ENCODE measurements at regions not wholly inside any gene's neighbourhood (a gene's known extent, or its start where the extent isn't known, plus 50 kb on each side); places are given as distances from the start of the nearest gene placed in this dataset.

DNA sequence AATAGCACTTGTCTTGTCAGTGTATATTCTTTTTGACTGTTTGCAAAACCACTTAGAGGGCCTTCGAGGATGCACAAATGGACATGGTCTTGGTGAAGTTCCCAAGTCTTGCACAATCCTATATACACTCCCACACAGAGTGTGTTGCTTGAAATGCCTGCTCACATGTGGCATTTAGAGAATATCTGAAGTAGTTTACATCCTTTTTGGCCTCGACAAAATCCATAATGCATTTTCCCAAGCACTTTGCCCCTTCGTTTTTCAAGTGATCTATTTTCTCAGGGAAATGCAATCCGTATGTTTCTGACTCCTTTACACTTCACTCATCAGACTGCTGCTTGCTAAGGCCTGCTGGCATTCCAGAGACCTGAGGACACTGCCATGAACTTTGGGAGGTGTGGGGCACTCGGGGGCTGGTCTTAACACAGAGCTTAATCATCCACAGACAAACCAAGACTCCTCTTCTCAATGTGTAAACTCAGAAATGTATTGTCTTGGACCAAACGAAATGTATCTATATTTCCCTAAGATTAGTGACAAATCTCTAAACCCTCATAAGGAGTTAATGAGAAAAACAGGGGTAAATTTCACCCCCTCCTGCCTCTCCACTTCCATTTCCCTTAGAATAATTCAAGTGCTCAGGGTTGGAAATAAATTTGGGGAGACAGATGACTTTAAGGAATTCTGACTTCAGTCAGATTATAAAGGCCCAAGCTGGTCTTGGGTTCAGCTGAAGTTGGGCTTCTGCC lies 219.3 kb upstream of the APCDD1 start:
- TF ChIP-seq, protein P1, sequence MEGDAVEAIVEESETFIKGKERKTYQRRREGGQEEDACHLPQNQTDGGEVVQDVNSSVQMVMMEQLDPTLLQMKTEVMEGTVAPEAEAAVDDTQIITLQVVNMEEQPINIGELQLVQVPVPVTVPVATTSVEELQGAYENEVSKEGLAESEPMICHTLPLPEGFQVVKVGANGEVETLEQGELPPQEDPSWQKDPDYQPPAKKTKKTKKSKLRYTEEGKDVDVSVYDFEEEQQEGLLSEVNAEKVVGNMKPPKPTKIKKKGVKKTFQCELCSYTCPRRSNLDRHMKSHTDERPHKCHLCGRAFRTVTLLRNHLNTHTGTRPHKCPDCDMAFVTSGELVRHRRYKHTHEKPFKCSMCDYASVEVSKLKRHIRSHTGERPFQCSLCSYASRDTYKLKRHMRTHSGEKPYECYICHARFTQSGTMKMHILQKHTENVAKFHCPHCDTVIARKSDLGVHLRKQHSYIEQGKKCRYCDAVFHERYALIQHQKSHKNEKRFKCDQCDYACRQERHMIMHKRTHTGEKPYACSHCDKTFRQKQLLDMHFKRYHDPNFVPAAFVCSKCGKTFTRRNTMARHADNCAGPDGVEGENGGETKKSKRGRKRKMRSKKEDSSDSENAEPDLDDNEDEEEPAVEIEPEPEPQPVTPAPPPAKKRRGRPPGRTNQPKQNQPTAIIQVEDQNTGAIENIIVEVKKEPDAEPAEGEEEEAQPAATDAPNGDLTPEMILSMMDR (IDR thresholded peaks at IDR 0.05) = no peak
- TF ChIP-seq POLR2A (IDR thresholded peaks at IDR 0.05) = no peak
